ENCODE measurements at regions not wholly inside any gene's neighbourhood (a gene's known extent, or its start where the extent isn't known, plus 50 kb on each side); places are given as distances from the start of the nearest gene placed in this dataset.

DNA sequence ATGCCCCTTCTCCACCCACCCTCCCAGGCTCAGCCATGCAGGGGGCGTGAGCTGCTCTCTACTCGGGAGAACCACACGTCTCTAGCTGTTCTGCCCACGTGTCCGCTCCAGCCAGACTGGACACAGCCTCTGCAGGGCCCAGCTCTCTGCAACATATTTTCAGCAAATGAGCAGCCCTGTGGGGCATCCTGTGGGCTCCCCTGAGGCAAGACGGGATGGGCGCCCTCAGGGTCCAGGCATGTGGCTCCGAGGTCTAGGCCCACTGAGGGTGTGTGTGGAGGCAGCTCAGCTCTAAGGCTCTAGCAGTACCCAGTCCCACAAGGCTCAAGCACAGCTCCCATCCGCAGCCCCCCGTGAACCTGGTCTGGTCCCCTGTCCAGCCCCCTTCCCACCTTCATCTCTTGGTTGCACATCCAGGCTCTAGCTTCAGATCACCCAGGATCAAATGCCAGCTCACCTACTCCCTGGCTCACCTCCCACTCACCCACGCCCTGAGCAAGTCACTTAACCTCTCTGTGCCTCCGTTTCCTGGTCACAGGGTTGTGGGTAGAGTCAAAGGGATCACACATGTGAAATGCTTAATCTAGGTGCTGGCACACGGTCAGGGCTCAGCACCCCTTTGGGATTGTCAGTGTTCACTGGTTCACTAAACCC, 57.8 kb upstream of the TCF20 start:
- peaks cover 11% of the 10 kb centered on the region for H3K4me1 Mint-ChIP-seq
- no peak overlapping the region for H3K27ac ChIP-seq (ENCODE audit: low read depth)
- TF ChIP-seq JUNB (IDR thresholded peaks at IDR 0.05; ENCODE audit: unreplicated experiment) (no peak), ETS1 (IDR thresholded peaks at IDR 0.05) (no peak), NANOG (IDR thresholded peaks at IDR 0.05; ENCODE audit: borderline replicate concordance) (no peak)
- TF ChIP-seq, protein P1, sequence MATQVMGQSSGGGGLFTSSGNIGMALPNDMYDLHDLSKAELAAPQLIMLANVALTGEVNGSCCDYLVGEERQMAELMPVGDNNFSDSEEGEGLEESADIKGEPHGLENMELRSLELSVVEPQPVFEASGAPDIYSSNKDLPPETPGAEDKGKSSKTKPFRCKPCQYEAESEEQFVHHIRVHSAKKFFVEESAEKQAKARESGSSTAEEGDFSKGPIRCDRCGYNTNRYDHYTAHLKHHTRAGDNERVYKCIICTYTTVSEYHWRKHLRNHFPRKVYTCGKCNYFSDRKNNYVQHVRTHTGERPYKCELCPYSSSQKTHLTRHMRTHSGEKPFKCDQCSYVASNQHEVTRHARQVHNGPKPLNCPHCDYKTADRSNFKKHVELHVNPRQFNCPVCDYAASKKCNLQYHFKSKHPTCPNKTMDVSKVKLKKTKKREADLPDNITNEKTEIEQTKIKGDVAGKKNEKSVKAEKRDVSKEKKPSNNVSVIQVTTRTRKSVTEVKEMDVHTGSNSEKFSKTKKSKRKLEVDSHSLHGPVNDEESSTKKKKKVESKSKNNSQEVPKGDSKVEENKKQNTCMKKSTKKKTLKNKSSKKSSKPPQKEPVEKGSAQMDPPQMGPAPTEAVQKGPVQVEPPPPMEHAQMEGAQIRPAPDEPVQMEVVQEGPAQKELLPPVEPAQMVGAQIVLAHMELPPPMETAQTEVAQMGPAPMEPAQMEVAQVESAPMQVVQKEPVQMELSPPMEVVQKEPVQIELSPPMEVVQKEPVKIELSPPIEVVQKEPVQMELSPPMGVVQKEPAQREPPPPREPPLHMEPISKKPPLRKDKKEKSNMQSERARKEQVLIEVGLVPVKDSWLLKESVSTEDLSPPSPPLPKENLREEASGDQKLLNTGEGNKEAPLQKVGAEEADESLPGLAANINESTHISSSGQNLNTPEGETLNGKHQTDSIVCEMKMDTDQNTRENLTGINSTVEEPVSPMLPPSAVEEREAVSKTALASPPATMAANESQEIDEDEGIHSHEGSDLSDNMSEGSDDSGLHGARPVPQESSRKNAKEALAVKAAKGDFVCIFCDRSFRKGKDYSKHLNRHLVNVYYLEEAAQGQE (IDR thresholded peaks at IDR 0.05; ENCODE audit: unreplicated experiment) = no peak
- TF ChIP-seq, protein P2, sequence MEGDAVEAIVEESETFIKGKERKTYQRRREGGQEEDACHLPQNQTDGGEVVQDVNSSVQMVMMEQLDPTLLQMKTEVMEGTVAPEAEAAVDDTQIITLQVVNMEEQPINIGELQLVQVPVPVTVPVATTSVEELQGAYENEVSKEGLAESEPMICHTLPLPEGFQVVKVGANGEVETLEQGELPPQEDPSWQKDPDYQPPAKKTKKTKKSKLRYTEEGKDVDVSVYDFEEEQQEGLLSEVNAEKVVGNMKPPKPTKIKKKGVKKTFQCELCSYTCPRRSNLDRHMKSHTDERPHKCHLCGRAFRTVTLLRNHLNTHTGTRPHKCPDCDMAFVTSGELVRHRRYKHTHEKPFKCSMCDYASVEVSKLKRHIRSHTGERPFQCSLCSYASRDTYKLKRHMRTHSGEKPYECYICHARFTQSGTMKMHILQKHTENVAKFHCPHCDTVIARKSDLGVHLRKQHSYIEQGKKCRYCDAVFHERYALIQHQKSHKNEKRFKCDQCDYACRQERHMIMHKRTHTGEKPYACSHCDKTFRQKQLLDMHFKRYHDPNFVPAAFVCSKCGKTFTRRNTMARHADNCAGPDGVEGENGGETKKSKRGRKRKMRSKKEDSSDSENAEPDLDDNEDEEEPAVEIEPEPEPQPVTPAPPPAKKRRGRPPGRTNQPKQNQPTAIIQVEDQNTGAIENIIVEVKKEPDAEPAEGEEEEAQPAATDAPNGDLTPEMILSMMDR (conservative IDR thresholded peaks at IDR 0.05; ENCODE audit: low read depth in 2 of 2) = no peak
- no peaks in the 10 kb centered on the region; the same call in 1 of the 2 replicates for H4K20me1 ChIP-seq (replicated peaks; ENCODE audit: insufficient read depth)
- peaks cover 8% of the 10 kb centered on the region; the same call in 1 of the 3 replicates for H3K36me3 Mint-ChIP-seq (ENCODE audit: low read depth)
- no peak overlapping the region for H3K4me2 ChIP-seq
- DNase-seq (ENCODE audit: low spot score) (no peak), ATAC-seq (no peak)
- no peak overlapping the region for H3K4me3 Mint-ChIP-seq
- H3K36me3 ChIP-seq (ENCODE audit: insufficient read depth) = no peaks in the 10 kb centered on the region
- H3K9me3 Mint-ChIP-seq = no peaks in the 10 kb centered on the region; the same call in 2 of the 3 replicates
- H3K4me3 ChIP-seq = no peak overlapping the region
- no peaks in the 10 kb centered on the region for H3K9me2 ChIP-seq (ENCODE audit: insufficient read depth)
- H3F3A ChIP-seq (replicated peaks; ENCODE audit: low read depth) = no peaks in the 10 kb centered on the region
- no peak overlapping the region for H2AFZ ChIP-seq
- peaks cover 6% of the 10 kb centered on the region for H3K27me3 Mint-ChIP-seq (ENCODE audit: insufficient read depth, low read depth, poor library complexity)
- H3K79me2 ChIP-seq (replicated peaks; ENCODE audit: insufficient read depth) = no peaks in the 10 kb centered on the region
- H3K4me1 ChIP-seq (ENCODE audit: insufficient read depth) = peaks cover 12% of the 10 kb centered on the region; the same call in 1 of the 2 replicates
- no peaks in the 10 kb centered on the region for H3K27me3 ChIP-seq (ENCODE audit: insufficient read depth)
- H3K27ac Mint-ChIP-seq = no peak overlapping the region

DNA sequence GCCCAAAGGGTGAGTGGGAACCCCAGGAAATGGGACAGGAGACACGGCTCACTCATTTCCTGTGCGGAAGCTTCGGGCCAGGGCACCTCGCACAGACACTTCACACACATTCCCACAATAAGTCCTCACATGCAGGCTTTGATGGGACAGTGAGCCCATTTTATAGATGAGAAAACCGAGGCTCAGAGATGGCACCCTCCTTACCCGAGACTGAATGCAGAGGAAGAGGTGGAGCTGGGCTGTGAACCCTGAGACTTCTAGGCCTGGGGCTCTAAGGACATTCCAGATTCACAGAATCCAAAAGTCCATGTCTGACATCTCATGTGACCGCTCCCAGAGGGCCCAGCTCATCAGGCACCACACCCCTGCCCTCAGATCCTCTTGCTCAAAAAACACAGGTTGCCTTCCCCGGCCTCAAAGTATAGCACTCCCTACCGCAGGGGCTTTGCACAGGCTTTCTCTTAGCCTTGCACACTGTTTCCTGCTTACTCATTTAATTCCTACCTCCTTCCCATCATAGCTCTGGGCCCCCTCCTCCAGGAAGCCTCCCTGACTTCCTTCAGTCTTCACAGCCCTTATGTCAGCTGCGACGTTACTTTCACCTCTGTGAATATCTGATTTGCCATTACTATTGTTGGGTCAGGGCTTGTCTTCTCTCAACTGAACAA, 57.1 kb upstream of the TCF20 start:
- Histone ChIP-seq H3K27ac (ENCODE audit: low read depth) (no peak overlapping the region), H3K27me3 (ENCODE audit: insufficient read depth) (no peaks in the 10 kb centered on the region), H3K36me3 (ENCODE audit: insufficient read depth) (no peaks in the 10 kb centered on the region), H3K79me2 (replicated peaks; ENCODE audit: insufficient read depth) (no peaks in the 10 kb centered on the region), H3K4me3 (no peak overlapping the region), H2AFZ (no peak overlapping the region), H3K4me1 (ENCODE audit: insufficient read depth) (peaks cover 12% of the 10 kb centered on the region; the same call in 1 of the 2 replicates), H4K20me1 (replicated peaks; ENCODE audit: insufficient read depth) (no peaks in the 10 kb centered on the region; the same call in 1 of the 2 replicates), H3K9me2 (ENCODE audit: insufficient read depth) (no peaks in the 10 kb centered on the region), H3F3A (replicated peaks; ENCODE audit: low read depth) (no peaks in the 10 kb centered on the region), H3K4me2 (no peak overlapping the region)
- no peaks in the 10 kb centered on the region; the same call in 2 of the 3 replicates for H3K9me3 Mint-ChIP-seq
- no peak for ATAC-seq
- no peak overlapping the region for H3K4me3 Mint-ChIP-seq
- peaks cover 12% of the 10 kb centered on the region for H3K4me1 Mint-ChIP-seq
- H3K27ac Mint-ChIP-seq = no peak overlapping the region
- H3K36me3 Mint-ChIP-seq (ENCODE audit: low read depth) = peaks cover 8% of the 10 kb centered on the region; the same call in 1 of the 3 replicates
- DNase-seq (ENCODE audit: low spot score) = no peak
- peaks cover 5% of the 10 kb centered on the region for H3K27me3 Mint-ChIP-seq (ENCODE audit: insufficient read depth, low read depth, poor library complexity)
- TF ChIP-seq, protein P1 (IDR thresholded peaks at IDR 0.05; ENCODE audit: unreplicated experiment) = no peak
